HepG2 (cell line): ENCODE measurements at regions not wholly inside any gene's neighbourhood (a gene's known extent, or its start where the extent isn't known, plus 50 kb on each side); places are given as distances from the start of the nearest gene placed in this dataset.

Experiments
- ATAC-seq: fragments of 200-7000 bp; cut with Tn5 transposase; 3 replicates; pipeline ENCODE4 v1.9.1; 2020; ENCODE audit warnings: mild to moderate bottlenecking, moderate library complexity
- BruUV-seq: library from RNA; stranded (reverse); fragments of 400-500 nt; replicated peaks from 2 replicates; lab custom pipeline; 2021; lab: Mats Ljungman, UMichigan
- CTCF ChIA-PET: fragments of 300-600 bp; formaldehyde crosslinking; extraction: SDS; loops from one replicate; lab custom pipeline; 2021; ENCODE audit warnings: low total read pairs, inconsistent platforms, low intra/inter-chr PET ratio; lab: Yijun Ruan, JAX
- POLR2A ChIA-PET: fragments of 350-600 bp; sonication (Branson Sonifier 250); formaldehyde crosslinking; loops from one replicate; lab custom pipeline; 2020; ENCODE audit warnings: antibody characterized with exemption, inconsistent platforms; lab: Yijun Ruan, JAX
- DNase-seq: peaks from one replicate; pipeline ENCODE4 v3.0.0-alpha.2; 2015; ENCODE audit warnings: low spot score
- FAIRE-seq: peaks from 3 replicates; lab custom pipeline; 2011; peaks lifted over from hg19 to GRCh38; lab: Jason Lieb, UNC
- H2AFZ ChIP-seq: one replicate; pipeline ENCODE4 v1.6.1; 2011; ENCODE audit warnings: low read length, inconsistent platforms
- H3K27ac ChIP-seq: fragments of 300-600 bp; 3 replicates; pipeline ENCODE4 v1.8.0; 2011; ENCODE audit warnings: mixed run types, mild to moderate bottlenecking, mixed read lengths, low read length, inconsistent platforms; ENCODE audit not compliant: insufficient read depth; ENCODE audit errors: extremely low read length
- H3K27me3 ChIP-seq, 2 experiments: fragments of 200-600 bp in 1 of 2; 2 replicates in 1 of 2; 3 replicates in 1 of 2; pipeline versions ENCODE4 v1.6.0 to v1.8.0; 2011; ENCODE audit warnings: low read length in 2 of 2, mild to moderate bottlenecking in 2 of 2, moderate library complexity in 2 of 2, inconsistent platforms in 1 of 2; ENCODE audit not compliant: insufficient read depth in 2 of 2, control insufficient read depth in 1 of 2
- H3K36me3 ChIP-seq, 2 experiments: fragments of 200-600 bp in 1 of 2; replicated peaks in 1 of 2; 2 replicates in 1 of 2; 3 replicates in 1 of 2; pipeline versions ENCODE4 v1.5.1 to v1.8.0; 2011; ENCODE audit warnings: low read length in 2 of 2, inconsistent platforms in 1 of 2; ENCODE audit not compliant: insufficient read depth in 2 of 2, control insufficient read depth in 1 of 2
- H3K4me1 ChIP-seq: 2 replicates; pipeline ENCODE4 v1.5.1; 2012; ENCODE audit warnings: low read length, inconsistent platforms; ENCODE audit not compliant: insufficient read depth
- H3K4me2 ChIP-seq: 2 replicates; pipeline ENCODE4 v1.6.0; 2011; ENCODE audit warnings: low read depth, low read length, inconsistent platforms
- H3K4me3 ChIP-seq, 3 experiments: fragments of 200-600 bp in 1 of 3; sonication (generic), shearing (Covaris generic) in 1 of 3; replicated peaks in 1 of 3; 2 replicates each; pipeline ENCODE4 v1.5.1; 2011 to 2016; ENCODE audit warnings: low read length in 3 of 3, inconsistent platforms in 2 of 3, low read depth in 2 of 3, mild to moderate bottlenecking in 2 of 3, control low read depth in 1 of 3, mixed read lengths in 1 of 3; ENCODE audit not compliant: insufficient read depth in 1 of 3
- H3K79me2 ChIP-seq: one replicate; pipeline ENCODE4 v1.6.1; 2011; ENCODE audit warnings: low read length, inconsistent platforms; ENCODE audit not compliant: insufficient read depth
- H3K9ac ChIP-seq: 2 replicates; pipeline ENCODE4 v1.6.0; 2011; ENCODE audit warnings: mild to moderate bottlenecking, low read depth, low read length, inconsistent platforms; ENCODE audit not compliant: insufficient read depth
- H3K9me3 ChIP-seq: 2 replicates; pipeline ENCODE4 v1.5.1; 2012; ENCODE audit warnings: mild to moderate bottlenecking, low read length
- H4K20me1 ChIP-seq: 2 replicates; pipeline ENCODE4 v1.6.0; 2011; ENCODE audit warnings: inconsistent platforms, mild to moderate bottlenecking, low read length, moderate library complexity; ENCODE audit not compliant: insufficient read depth
- ASH2L ChIP-seq: fragments of 300-600, 200-600 bp; sonication (generic); IDR thresholded peaks from 2 replicates; pipeline ENCODE4 v1.7.0; 2017; ENCODE audit warnings: low read depth, mild to moderate bottlenecking, moderate library complexity, mixed read lengths, low read length; ENCODE audit not compliant: insufficient read length
- CCAR2 ChIP-seq: fragments of 200-400 bp; formaldehyde crosslinking; optimal IDR thresholded peaks from 2 replicates; pipeline ENCODE3; 2018; ENCODE audit warnings: low read depth, mild to moderate bottlenecking, low read length, moderate library complexity
- FOXK2 ChIP-seq: fragments of 450-650 bp; IDR thresholded peaks from 2 replicates; pipeline ENCODE4 v1.6.1; 2016
- FOXM1 ChIP-seq: sonication (generic); formaldehyde crosslinking; IDR thresholded peaks from 2 replicates; pipeline ENCODE4 v1.5.0; 2020; ENCODE audit warnings: missing genetic modification reagents
- KDM3A ChIP-seq: IDR thresholded peaks from 2 replicates; pipeline ENCODE4 v1.6.1; 2018; ENCODE audit warnings: low read depth, missing compliant biosample characterization
- NR1H2 ChIP-seq: sonication (generic); formaldehyde crosslinking; IDR thresholded peaks from 2 replicates; pipeline ENCODE4 v1.8.1; 2022; ENCODE audit warnings: low read depth, missing genetic modification reagents, borderline replicate concordance
- POLR2AphosphoS5 ChIP-seq: IDR thresholded peaks from 2 replicates; pipeline ENCODE4 v1.6.1; 2012; ENCODE audit warnings: low read depth, low read length
- RXRA ChIP-seq: sonication (generic); formaldehyde crosslinking; IDR thresholded peaks from 2 replicates; pipeline ENCODE4 v1.5.1; 2020; ENCODE audit warnings: missing genetic modification reagents
- SIN3B ChIP-seq: fragments of 150-350 bp; IDR thresholded peaks from 2 replicates; pipeline ENCODE4 v1.6.1; 2014; ENCODE audit warnings: low read length
- ZSCAN30 ChIP-seq: sonication (generic); formaldehyde crosslinking; IDR thresholded peaks from 2 replicates; pipeline ENCODE4 v1.5.0; 2020; ENCODE audit warnings: mild to moderate bottlenecking, missing genetic modification reagents
- WGBS: methylation state at CpG from one replicate; pipeline ENCODE4 v1.1.6; 2017; ENCODE audit warnings: low lambda C conversion rate; 5-methylcytosine and 5-hydroxymethylcytosine counted together
- in situ Hi-C: cut with HindIII; loops from 2 replicates; pipeline ENCODE4 v1.10.0; 2017; ENCODE audit warnings: low pct_unique_long_range_greater_than_20kb; ENCODE audit not compliant: extremely low pct_ligation_motif_present
- intact Hi-C: fragments of 100-400 bp; cut with micrococcal nuclease; formaldehyde crosslinking; loops from one replicate; pipeline ENCODE4 v1.10.0; 2022; ENCODE audit not compliant: unreplicated experiment
- TF ChIP-seq, protein P1 (sequence below): sonication (generic); formaldehyde crosslinking; IDR thresholded peaks from 2 replicates; pipeline ENCODE4 v1.4.0; 2020; ENCODE audit warnings: missing genetic modification reagents, borderline replicate concordance
- TF ChIP-seq, protein P2 (sequence below): sonication (generic); formaldehyde crosslinking; IDR thresholded peaks from 2 replicates; pipeline ENCODE4 v1.5.1; 2020; ENCODE audit warnings: mild to moderate bottlenecking, missing genetic modification reagents, moderate library complexity
- TF ChIP-seq, protein P3 (sequence below), 2 experiments: IDR thresholded peaks; 2 replicates each; pipeline ENCODE4 v1.6.1; 2011 to 2012; ENCODE audit warnings: low read length in 2 of 2, borderline replicate concordance in 1 of 2, low read depth in 1 of 2, mild to moderate bottlenecking in 1 of 2, moderate library complexity in 1 of 2
- TF ChIP-seq, protein P4 (sequence below): sonication (generic); formaldehyde crosslinking; IDR thresholded peaks from 2 replicates; pipeline ENCODE4 v1.8.0; 2022; ENCODE audit warnings: mild to moderate bottlenecking, missing genetic modification reagents; ENCODE audit not compliant: insufficient replicate concordance

DNA sequence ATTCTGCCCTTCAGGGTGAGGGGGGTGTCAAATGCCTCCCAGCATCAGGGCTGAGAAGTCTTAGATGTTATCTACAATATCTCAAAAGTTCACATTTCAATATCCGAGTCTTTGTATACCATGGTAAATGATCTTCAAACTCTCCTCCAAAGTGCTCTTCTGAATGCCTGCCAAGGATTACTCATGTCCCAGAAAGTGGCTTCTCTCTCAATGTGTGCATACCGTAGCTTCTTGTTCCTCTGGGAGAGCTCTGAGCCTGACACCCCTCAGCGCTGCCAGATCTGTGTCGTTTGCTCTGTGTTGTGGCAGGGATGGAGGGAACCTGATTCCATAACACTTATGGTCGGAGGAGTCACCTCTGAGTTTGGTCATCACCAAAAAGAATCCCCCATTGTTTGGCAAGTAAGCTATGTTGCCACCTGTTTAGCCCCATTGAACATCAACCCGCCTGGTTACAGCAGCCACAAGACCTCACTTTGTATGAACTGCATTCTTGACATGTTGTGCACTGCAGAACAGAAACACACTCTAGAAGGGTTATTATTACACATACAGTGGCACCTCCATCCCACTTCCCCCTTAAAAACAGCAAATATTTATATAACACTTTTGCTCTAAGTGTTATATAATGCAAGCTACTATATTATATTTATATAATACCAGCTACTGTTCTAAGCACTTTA lies 163.1 kb upstream of the MIR17HG start:
- ChIA-PET POLR2A (no interaction called here), CTCF (interaction anchor here (1.2 to 1.3 kb wide), 2 partner anchors 50 to 106 kb away, joined by 5 read pairs; no protein-coding TSS in a partner anchor)
- Histone ChIP-seq H3K9me3 (no peaks in the 10 kb centered on the region), H3K4me2 (no peak overlapping the region), H2AFZ (no peak overlapping the region), H3K27me3 (no peaks in the 10 kb centered on the region; a peak in 2 of 5 replicates), H3K4me1 (no peaks in the 10 kb centered on the region), H3K4me3 (no peak overlapping the region), H4K20me1 (no peaks in the 10 kb centered on the region), H3K36me3 (no peaks in the 10 kb centered on the region), H3K79me2 (no peaks in the 10 kb centered on the region), H3K27ac (no peak overlapping the region), H3K9ac (no peak overlapping the region)
- DNase-seq, result no peak
- in situ Hi-C loops (no loop called here), intact Hi-C loops (no loop called here)
- no peak for FAIRE-seq
- BruUV-seq, result no TSS peak
- 4% methylated on average over 6 of the region's 6 CpGs for WGBS
- no peak for ATAC-seq
- TF ChIP-seq, protein P1, sequence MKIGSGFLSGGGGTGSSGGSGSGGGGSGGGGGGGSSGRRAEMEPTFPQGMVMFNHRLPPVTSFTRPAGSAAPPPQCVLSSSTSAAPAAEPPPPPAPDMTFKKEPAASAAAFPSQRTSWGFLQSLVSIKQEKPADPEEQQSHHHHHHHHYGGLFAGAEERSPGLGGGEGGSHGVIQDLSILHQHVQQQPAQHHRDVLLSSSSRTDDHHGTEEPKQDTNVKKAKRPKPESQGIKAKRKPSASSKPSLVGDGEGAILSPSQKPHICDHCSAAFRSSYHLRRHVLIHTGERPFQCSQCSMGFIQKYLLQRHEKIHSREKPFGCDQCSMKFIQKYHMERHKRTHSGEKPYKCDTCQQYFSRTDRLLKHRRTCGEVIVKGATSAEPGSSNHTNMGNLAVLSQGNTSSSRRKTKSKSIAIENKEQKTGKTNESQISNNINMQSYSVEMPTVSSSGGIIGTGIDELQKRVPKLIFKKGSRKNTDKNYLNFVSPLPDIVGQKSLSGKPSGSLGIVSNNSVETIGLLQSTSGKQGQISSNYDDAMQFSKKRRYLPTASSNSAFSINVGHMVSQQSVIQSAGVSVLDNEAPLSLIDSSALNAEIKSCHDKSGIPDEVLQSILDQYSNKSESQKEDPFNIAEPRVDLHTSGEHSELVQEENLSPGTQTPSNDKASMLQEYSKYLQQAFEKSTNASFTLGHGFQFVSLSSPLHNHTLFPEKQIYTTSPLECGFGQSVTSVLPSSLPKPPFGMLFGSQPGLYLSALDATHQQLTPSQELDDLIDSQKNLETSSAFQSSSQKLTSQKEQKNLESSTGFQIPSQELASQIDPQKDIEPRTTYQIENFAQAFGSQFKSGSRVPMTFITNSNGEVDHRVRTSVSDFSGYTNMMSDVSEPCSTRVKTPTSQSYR, result no peak
- TF ChIP-seq FOXM1 (no peak), ZSCAN30 (CRISPR knock-in tag) (no peak), NR1H2 (CRISPR knock-in tag) (no peak), FOXK2 (no peak), KDM3A (CRISPR knock-in tag) (no peak), CCAR2 (no peak), POLR2AphosphoS5 (no peak), SIN3B (no peak), RXRA (no peak), ASH2L (no peak)
- TF ChIP-seq, protein P2, sequence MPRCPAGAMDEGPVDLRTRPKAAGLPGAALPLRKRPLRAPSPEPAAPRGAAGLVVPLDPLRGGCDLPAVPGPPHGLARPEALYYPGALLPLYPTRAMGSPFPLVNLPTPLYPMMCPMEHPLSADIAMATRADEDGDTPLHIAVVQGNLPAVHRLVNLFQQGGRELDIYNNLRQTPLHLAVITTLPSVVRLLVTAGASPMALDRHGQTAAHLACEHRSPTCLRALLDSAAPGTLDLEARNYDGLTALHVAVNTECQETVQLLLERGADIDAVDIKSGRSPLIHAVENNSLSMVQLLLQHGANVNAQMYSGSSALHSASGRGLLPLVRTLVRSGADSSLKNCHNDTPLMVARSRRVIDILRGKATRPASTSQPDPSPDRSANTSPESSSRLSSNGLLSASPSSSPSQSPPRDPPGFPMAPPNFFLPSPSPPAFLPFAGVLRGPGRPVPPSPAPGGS (CRISPR knock-in tag), result no peak
- TF ChIP-seq, protein P3, sequence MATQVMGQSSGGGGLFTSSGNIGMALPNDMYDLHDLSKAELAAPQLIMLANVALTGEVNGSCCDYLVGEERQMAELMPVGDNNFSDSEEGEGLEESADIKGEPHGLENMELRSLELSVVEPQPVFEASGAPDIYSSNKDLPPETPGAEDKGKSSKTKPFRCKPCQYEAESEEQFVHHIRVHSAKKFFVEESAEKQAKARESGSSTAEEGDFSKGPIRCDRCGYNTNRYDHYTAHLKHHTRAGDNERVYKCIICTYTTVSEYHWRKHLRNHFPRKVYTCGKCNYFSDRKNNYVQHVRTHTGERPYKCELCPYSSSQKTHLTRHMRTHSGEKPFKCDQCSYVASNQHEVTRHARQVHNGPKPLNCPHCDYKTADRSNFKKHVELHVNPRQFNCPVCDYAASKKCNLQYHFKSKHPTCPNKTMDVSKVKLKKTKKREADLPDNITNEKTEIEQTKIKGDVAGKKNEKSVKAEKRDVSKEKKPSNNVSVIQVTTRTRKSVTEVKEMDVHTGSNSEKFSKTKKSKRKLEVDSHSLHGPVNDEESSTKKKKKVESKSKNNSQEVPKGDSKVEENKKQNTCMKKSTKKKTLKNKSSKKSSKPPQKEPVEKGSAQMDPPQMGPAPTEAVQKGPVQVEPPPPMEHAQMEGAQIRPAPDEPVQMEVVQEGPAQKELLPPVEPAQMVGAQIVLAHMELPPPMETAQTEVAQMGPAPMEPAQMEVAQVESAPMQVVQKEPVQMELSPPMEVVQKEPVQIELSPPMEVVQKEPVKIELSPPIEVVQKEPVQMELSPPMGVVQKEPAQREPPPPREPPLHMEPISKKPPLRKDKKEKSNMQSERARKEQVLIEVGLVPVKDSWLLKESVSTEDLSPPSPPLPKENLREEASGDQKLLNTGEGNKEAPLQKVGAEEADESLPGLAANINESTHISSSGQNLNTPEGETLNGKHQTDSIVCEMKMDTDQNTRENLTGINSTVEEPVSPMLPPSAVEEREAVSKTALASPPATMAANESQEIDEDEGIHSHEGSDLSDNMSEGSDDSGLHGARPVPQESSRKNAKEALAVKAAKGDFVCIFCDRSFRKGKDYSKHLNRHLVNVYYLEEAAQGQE (IDR thresholded peaks at IDR 0.05; ENCODE audit: borderline replicate concordance in 1 of 2, low read depth in 1 of 2, low read length in 2 of 2), result no peak
- TF ChIP-seq, protein P4, sequence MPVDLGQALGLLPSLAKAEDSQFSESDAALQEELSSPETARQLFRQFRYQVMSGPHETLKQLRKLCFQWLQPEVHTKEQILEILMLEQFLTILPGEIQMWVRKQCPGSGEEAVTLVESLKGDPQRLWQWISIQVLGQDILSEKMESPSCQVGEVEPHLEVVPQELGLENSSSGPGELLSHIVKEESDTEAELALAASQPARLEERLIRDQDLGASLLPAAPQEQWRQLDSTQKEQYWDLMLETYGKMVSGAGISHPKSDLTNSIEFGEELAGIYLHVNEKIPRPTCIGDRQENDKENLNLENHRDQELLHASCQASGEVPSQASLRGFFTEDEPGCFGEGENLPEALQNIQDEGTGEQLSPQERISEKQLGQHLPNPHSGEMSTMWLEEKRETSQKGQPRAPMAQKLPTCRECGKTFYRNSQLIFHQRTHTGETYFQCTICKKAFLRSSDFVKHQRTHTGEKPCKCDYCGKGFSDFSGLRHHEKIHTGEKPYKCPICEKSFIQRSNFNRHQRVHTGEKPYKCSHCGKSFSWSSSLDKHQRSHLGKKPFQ (CRISPR knock-in tag), result no peak
